AG09319 (cell line): ENCODE measurements at regions not wholly inside any gene's neighbourhood (a gene's known extent, or its start where the extent isn't known, plus 50 kb on each side); places are given as distances from the start of the nearest gene placed in this dataset.

Experiments
- DNase-seq: peaks from one replicate; pipeline ENCODE4 v3.0.0-alpha.2; 2010; ENCODE audit warnings: low read depth; ENCODE audit errors: extremely low read depth
- CTCF ChIP-seq: IDR thresholded peaks from 2 replicates; pipeline ENCODE4 v1.5.1; 2011; ENCODE audit warnings: low read depth, mild to moderate bottlenecking, inconsistent platforms, low read length, moderate library complexity

GRCh38 chr2:4029081-4029480 lies 325.7 kb downstream of the DCDC2C start:
- TF ChIP-seq CTCF, result no peak
- DNase-seq, result no peak

DNA sequence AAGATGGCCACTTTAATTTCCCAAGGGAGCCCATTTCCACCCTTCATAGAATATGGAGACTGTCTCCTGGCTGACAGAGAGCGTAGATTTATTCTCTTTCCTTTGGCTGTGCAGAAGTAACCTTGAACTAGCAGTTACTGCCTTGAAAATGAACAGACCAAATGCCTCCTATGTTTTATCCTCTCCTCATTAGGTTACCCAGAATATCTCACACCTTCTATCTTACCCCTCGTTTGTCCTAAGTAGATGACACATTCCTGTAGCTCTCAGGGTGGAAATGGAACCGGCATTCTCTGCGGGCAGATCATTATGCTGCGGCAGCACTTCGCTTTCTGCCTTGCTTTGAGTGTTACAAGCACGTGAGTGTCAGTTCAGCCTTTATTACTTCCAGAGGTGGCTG lies 336.5 kb downstream of the DCDC2C start:
- TF ChIP-seq CTCF, result no peak
- no peak for DNase-seq

- no peak for TF ChIP-seq CTCF
- DNase-seq, result no peak
Measured at GRCh38 chr2:4047961-4048891, 344.9 kb downstream of the DCDC2C start.

DNA sequence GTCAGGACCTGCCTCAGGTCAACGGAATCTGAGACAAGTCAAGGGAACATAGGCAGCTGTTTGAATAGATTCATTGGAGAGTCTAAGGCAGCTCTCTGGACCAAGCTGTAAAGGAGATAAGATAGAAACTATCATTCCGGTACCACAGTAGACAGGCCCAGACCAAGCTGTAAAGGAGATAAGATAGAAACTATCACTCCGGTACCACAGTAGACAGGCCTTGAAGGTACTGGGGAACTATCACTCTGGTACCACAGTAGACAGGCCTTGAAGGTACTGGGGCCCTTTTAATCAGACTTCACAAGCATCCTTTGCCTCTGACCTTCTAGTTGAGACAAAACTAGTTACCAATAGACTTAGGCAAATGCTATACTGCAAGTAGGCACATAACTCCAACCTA lies 346.1 kb downstream of the DCDC2C start:
- TF ChIP-seq CTCF, result no peak
- no peak for DNase-seq

GRCh38 chr2:4053769-4054493 lies 350.6 kb downstream of the DCDC2C start:
- no peak for TF ChIP-seq CTCF
- DNase-seq, result no peak

DNA sequence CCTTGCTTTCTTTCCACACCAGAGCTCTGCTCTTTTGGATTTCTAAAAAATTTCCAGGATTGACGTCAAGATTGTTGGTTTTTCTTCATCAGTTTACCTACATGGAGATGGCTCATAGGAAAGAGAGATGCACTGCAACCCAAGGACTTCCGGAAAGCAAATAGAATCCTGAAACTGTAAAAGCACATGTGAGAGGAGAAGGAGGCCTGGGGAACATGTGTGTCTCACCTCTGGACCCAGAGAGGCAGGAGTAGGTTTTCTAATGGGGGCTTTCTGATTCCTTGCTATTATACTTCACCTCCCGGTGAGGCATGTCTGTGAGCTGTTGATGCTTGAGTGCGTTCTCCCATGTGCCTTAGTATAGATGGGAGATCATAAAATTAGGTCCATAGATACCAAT lies 362.8 kb downstream of the DCDC2C start:
- no peak for DNase-seq
- no peak for TF ChIP-seq CTCF

DNA sequence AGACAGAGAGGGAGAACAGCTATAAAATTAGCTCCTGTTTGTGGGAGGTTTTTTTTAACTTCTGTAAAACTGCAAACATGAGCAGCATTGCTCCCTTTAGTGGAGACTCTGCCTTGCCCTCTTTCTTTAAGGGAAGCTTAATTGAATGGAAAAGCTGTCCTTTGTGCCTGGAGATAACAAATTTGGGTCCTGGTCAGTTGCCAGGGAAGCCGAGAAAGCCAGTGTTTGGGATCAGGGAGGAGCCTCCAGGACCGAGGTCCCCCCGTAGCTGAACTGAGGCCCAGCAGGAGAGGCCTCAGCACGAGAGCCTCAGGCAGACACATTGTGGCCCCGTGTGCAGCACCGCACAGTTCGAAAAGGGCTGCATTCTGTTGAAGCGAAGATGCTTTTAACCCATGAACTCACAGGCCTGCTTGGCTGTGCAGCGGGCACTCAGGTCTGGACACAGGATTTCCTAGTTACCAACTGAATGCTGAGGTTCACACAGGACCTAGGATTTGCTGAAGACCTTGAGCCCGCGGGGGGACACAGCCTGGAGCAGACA lies 369.7 kb downstream of the DCDC2C start:
- DNase-seq, result no peak
- no peak for TF ChIP-seq CTCF
